SK-N-SH (cell line): ENCODE measurements at regions not wholly inside any gene's neighbourhood (a gene's known extent, or its start where the extent isn't known, plus 50 kb on each side); places are given as distances from the start of the nearest gene placed in this dataset.

Experiments
- CTCF ChIA-PET: fragments of 300-600, 350-600 bp; formaldehyde crosslinking; extraction: SDS; loops from one replicate; lab custom pipeline; 2021; lab: Yijun Ruan, JAX
- POLR2A ChIA-PET: fragments of 350-600 bp; sonication (Branson Sonifier 250); formaldehyde crosslinking; extraction: SDS; loops from one replicate; lab custom pipeline; 2020; ENCODE audit warnings: antibody characterized with exemption, inconsistent platforms; lab: Yijun Ruan, JAX
- DNase-seq: peaks from one replicate; pipeline ENCODE4 v3.0.0; 2012
- H2AFZ ChIP-seq: fragments of 200-600 bp; sonication (generic); 2 replicates; pipeline ENCODE4 v1.8.1; 2016; ENCODE audit warnings: antibody characterized with exemption, mild to moderate bottlenecking, low read depth
- H3F3A ChIP-seq: fragments of 200-600 bp; sonication (generic); replicated peaks from 2 replicates; pipeline ENCODE3; 2016; ENCODE audit warnings: antibody characterized with exemption, mild to moderate bottlenecking; ENCODE audit not compliant: insufficient read depth
- H3K27ac ChIP-seq, 2 experiments: fragments of 200-500 bp in 1 of 2; fragments of 200-600 bp in 1 of 2; sonication (Bioruptor generic) in 1 of 2; sonication (generic), shearing (Covaris generic) in 1 of 2; 2 replicates each; pipeline versions ENCODE4 v1.5.1 to v1.6.1; 2014 to 2016; ENCODE audit warnings: low read depth in 2 of 2, inconsistent platforms in 1 of 2, low read length in 1 of 2, mild to moderate bottlenecking in 1 of 2, mixed read lengths in 1 of 2
- H3K27me3 ChIP-seq: fragments of 200-600 bp; sonication (generic), shearing (Covaris generic); 2 replicates; pipeline ENCODE4 v1.6.1; 2016; ENCODE audit warnings: mixed run types; ENCODE audit not compliant: insufficient read depth
- H3K36me3 ChIP-seq, 2 experiments: fragments of 200-500 bp in 1 of 2; fragments of 200-600 bp in 1 of 2; sonication (Bioruptor generic) in 1 of 2; sonication (generic) in 1 of 2; replicated peaks in 1 of 2; 2 replicates each; pipeline versions ENCODE3 to v1.5.1; 2014 to 2016; ENCODE audit warnings: low read length in 1 of 2, mild to moderate bottlenecking in 1 of 2; ENCODE audit not compliant: insufficient read depth in 2 of 2, control insufficient read depth in 1 of 2
- H3K4me1 ChIP-seq, 2 experiments: fragments of 200-500 bp in 1 of 2; fragments of 200-600 bp in 1 of 2; sonication (Bioruptor generic) in 1 of 2; sonication (generic), shearing (Covaris generic) in 1 of 2; 2 replicates each; pipeline versions ENCODE4 v1.5.1 to v1.6.1; 2014 to 2016; ENCODE audit warnings: low read depth in 1 of 2, low read length in 1 of 2, mixed run types in 1 of 2; ENCODE audit not compliant: insufficient read depth in 2 of 2, control insufficient read depth in 1 of 2
- H3K4me2 ChIP-seq: fragments of 200-600 bp; sonication (generic), shearing (Covaris generic); 2 replicates; pipeline ENCODE4 v1.6.1; 2017; ENCODE audit warnings: mixed run types
- H3K4me3 ChIP-seq, 2 experiments: fragments of 200-500 bp in 1 of 2; fragments of 200-600 bp in 1 of 2; sonication (Bioruptor generic) in 1 of 2; sonication (generic), shearing (Covaris generic) in 1 of 2; 2 replicates each; pipeline versions ENCODE4 v1.5.1 to v1.8.1; 2014 to 2016; ENCODE audit warnings: low read depth in 2 of 2, inconsistent platforms in 1 of 2, low read length in 1 of 2, mild to moderate bottlenecking in 1 of 2, mixed read lengths in 1 of 2, moderate library complexity in 1 of 2
- H3K79me2 ChIP-seq: fragments of 200-600 bp; sonication (generic); 2 replicates; pipeline ENCODE4 v1.8.1; 2017; ENCODE audit warnings: mild to moderate bottlenecking; ENCODE audit not compliant: insufficient read depth
- H3K9ac ChIP-seq: fragments of 200-600 bp; sonication (generic); 2 replicates; pipeline ENCODE4 v1.6.1; 2017; ENCODE audit warnings: mixed run types
- H3K9me2 ChIP-seq: fragments of 200-600 bp; sonication (generic); 2 replicates; pipeline ENCODE4 v1.6.1; 2017; ENCODE audit warnings: mixed run types
- H3K9me3 ChIP-seq: fragments of 200-600 bp; sonication (generic); 2 replicates; pipeline ENCODE4 v1.6.1; 2017; ENCODE audit warnings: mixed run types, mild to moderate bottlenecking, moderate library complexity
- H4K20me1 ChIP-seq: fragments of 200-600 bp; sonication (generic); 2 replicates; pipeline ENCODE4 v1.6.1; 2017; ENCODE audit warnings: mild to moderate bottlenecking, mixed run types; ENCODE audit not compliant: insufficient read depth
- CHD2 ChIP-seq: fragments of 150-350 bp; IDR thresholded peaks from 2 replicates; pipeline ENCODE4 v1.6.1; 2018; ENCODE audit warnings: low read length; ENCODE audit not compliant: partially characterized antibody
- FOXM1 ChIP-seq: IDR thresholded peaks from 2 replicates; pipeline ENCODE4 v1.4.0; 2012; ENCODE audit warnings: low read depth, mild to moderate bottlenecking
- GABPA ChIP-seq: IDR thresholded peaks from 2 replicates; pipeline ENCODE4 v1.4.0; 2012; ENCODE audit warnings: low read depth, mild to moderate bottlenecking
- GATA2 ChIP-seq: sonication (generic); formaldehyde crosslinking; IDR thresholded peaks from 2 replicates; pipeline ENCODE4 v1.5.0; 2020; ENCODE audit warnings: mild to moderate bottlenecking, missing genetic modification reagents
- JUND ChIP-seq: IDR thresholded peaks from 2 replicates; pipeline ENCODE4 v1.4.0; 2012
- NFIC ChIP-seq: IDR thresholded peaks from 2 replicates; pipeline ENCODE4 v1.4.0; 2012; ENCODE audit warnings: borderline replicate concordance
- POLR2AphosphoS5 ChIP-seq: IDR thresholded peaks from 2 replicates; pipeline ENCODE4 v1.6.1; 2012; ENCODE audit warnings: low read depth, low read length
- RCOR1 ChIP-seq: fragments of 150-350 bp; IDR thresholded peaks from 2 replicates; pipeline ENCODE4 v1.6.1; 2017; ENCODE audit warnings: antibody characterized with exemption, low read length
- RXRA ChIP-seq: IDR thresholded peaks from 2 replicates; pipeline ENCODE4 v1.4.0; 2012; ENCODE audit warnings: low read depth, mild to moderate bottlenecking, borderline replicate concordance
- SMC3 ChIP-seq: IDR thresholded peaks from 2 replicates; pipeline ENCODE4 v1.6.1; 2012; ENCODE audit warnings: low read depth, low read length, improper control_type of control experiment
- TAF1 ChIP-seq: IDR thresholded peaks from 2 replicates; pipeline ENCODE4 v1.6.1; 2012; ENCODE audit warnings: low read depth, mild to moderate bottlenecking, low read length, moderate library complexity, borderline replicate concordance
- YY1 ChIP-seq: IDR thresholded peaks from 2 replicates; pipeline ENCODE4 v1.4.0; 2012; ENCODE audit warnings: low read depth, mild to moderate bottlenecking
- WGBS: methylation state at CpG from one replicate; pipeline ENCODE4 v1.1.6; 2017; ENCODE audit warnings: low lambda C conversion rate; 5-methylcytosine and 5-hydroxymethylcytosine counted together
- TF ChIP-seq, protein P1 (sequence below): IDR thresholded peaks from 2 replicates; pipeline ENCODE4 v1.4.0; 2012; ENCODE audit warnings: low read depth, borderline replicate concordance
- TF ChIP-seq, protein P2 (sequence below): IDR thresholded peaks from 2 replicates; pipeline ENCODE4 v1.6.1; 2012; ENCODE audit warnings: mild to moderate bottlenecking, low read depth, low read length, moderate library complexity
- TF ChIP-seq, protein P3 (sequence below): fragments of 150-350 bp; IDR thresholded peaks from 2 replicates; pipeline ENCODE4 v1.6.1; 2016; ENCODE audit warnings: mild to moderate bottlenecking, low read depth, low read length
- TF ChIP-seq, protein P4 (sequence below): IDR thresholded peaks from 2 replicates; pipeline ENCODE4 v1.4.0; 2012; ENCODE audit warnings: low read depth

DNA sequence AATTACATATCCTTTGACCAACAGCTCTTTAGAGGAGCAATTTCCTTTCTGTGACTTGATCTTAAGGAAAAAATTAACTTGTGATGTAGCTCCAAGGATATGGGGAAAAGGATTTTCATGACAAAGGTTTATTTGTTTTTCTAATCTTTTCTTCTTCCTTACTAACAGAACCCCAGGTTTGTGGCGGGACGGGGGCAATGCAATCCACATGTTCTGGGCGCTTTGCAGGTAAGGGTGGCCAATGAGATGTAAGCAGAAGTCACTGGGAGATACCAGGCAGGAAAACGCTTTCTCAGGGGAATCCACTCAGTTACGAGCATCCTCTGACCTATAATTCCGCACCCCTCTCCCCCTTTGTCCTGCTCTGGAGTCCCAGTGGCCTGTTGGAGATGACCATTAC, 122.0 kb downstream of the MRPS6 start:
- H3K79me2 ChIP-seq, result no peaks in the 10 kb centered on the region
- no peaks in the 10 kb centered on the region for H3K9me2 ChIP-seq
- peaks cover 0 to 6% of the 10 kb centered on the region in 2 experiments; a peak in 1 of 4 replicates for H3K4me1 ChIP-seq
- H3K36me3 ChIP-seq, result no peaks in the 10 kb centered on the region
- H3K27me3 ChIP-seq, result no peaks in the 10 kb centered on the region
- CTCF ChIA-PET, result interaction anchor here (0.6 kb wide), 1 partner anchor 51 kb away, joined by 3 read pairs; no protein-coding TSS in a partner anchor
- H4K20me1 ChIP-seq, result no peaks in the 10 kb centered on the region
- DNase-seq, result no peak
- no peak overlapping the region for H3K4me2 ChIP-seq
- WGBS, result 76% methylated on average over 6 of the region's 6 CpGs
- H3F3A ChIP-seq, result no peaks in the 10 kb centered on the region
- H2AFZ ChIP-seq, result no peak overlapping the region
- H3K9me3 ChIP-seq, result no peaks in the 10 kb centered on the region
- no peak overlapping the region for H3K9ac ChIP-seq
- no peak overlapping the region for H3K27ac ChIP-seq
- TF ChIP-seq GATA2 (CRISPR knock-in tag), result no peak
- no peak for TF ChIP-seq NFIC
- no peak for TF ChIP-seq JUND
- TF ChIP-seq, protein P1, sequence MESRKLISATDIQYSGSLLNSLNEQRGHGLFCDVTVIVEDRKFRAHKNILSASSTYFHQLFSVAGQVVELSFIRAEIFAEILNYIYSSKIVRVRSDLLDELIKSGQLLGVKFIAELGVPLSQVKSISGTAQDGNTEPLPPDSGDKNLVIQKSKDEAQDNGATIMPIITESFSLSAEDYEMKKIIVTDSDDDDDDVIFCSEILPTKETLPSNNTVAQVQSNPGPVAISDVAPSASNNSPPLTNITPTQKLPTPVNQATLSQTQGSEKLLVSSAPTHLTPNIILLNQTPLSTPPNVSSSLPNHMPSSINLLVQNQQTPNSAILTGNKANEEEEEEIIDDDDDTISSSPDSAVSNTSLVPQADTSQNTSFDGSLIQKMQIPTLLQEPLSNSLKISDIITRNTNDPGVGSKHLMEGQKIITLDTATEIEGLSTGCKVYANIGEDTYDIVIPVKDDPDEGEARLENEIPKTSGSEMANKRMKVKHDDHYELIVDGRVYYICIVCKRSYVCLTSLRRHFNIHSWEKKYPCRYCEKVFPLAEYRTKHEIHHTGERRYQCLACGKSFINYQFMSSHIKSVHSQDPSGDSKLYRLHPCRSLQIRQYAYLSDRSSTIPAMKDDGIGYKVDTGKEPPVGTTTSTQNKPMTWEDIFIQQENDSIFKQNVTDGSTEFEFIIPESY, result no peak
- TF ChIP-seq, protein P2, sequence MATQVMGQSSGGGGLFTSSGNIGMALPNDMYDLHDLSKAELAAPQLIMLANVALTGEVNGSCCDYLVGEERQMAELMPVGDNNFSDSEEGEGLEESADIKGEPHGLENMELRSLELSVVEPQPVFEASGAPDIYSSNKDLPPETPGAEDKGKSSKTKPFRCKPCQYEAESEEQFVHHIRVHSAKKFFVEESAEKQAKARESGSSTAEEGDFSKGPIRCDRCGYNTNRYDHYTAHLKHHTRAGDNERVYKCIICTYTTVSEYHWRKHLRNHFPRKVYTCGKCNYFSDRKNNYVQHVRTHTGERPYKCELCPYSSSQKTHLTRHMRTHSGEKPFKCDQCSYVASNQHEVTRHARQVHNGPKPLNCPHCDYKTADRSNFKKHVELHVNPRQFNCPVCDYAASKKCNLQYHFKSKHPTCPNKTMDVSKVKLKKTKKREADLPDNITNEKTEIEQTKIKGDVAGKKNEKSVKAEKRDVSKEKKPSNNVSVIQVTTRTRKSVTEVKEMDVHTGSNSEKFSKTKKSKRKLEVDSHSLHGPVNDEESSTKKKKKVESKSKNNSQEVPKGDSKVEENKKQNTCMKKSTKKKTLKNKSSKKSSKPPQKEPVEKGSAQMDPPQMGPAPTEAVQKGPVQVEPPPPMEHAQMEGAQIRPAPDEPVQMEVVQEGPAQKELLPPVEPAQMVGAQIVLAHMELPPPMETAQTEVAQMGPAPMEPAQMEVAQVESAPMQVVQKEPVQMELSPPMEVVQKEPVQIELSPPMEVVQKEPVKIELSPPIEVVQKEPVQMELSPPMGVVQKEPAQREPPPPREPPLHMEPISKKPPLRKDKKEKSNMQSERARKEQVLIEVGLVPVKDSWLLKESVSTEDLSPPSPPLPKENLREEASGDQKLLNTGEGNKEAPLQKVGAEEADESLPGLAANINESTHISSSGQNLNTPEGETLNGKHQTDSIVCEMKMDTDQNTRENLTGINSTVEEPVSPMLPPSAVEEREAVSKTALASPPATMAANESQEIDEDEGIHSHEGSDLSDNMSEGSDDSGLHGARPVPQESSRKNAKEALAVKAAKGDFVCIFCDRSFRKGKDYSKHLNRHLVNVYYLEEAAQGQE, result no peak
- TF ChIP-seq TAF1, result no peak
- POLR2A ChIA-PET, result no interaction called here
- no peak overlapping the region for H3K4me3 ChIP-seq

DNA sequence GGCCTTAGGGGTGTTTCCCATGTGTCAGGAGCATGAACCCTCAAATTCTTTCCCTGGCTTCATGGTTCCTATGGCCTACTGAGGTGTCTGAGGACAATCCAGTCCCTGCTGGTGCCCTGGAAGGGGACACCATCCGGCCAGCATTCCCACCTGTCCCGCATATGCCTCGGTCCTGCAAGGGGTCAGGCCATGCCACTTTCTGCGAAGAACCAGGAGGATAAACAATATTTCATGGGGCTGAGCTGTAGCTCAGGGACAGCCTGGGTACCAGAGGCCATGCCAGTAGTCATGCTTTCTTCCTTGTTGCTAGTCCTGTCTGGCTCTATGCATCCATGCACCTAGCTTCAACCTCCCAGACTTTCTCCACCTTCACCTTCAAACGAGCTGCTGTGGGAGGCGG, 123.6 kb downstream of the MRPS6 start:
- no peak for DNase-seq
- no peaks in the 10 kb centered on the region for H4K20me1 ChIP-seq
- no peak overlapping the region for H3K9ac ChIP-seq
- TF ChIP-seq POLR2AphosphoS5, result no peak
- TF ChIP-seq GABPA, result no peak
- no peak for TF ChIP-seq CHD2
- TF ChIP-seq, protein P3, sequence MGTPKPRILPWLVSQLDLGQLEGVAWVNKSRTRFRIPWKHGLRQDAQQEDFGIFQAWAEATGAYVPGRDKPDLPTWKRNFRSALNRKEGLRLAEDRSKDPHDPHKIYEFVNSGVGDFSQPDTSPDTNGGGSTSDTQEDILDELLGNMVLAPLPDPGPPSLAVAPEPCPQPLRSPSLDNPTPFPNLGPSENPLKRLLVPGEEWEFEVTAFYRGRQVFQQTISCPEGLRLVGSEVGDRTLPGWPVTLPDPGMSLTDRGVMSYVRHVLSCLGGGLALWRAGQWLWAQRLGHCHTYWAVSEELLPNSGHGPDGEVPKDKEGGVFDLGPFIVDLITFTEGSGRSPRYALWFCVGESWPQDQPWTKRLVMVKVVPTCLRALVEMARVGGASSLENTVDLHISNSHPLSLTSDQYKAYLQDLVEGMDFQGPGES, result no peak
- no peak for TF ChIP-seq SMC3
- no peak for TF ChIP-seq RCOR1
- TF ChIP-seq, protein P4, sequence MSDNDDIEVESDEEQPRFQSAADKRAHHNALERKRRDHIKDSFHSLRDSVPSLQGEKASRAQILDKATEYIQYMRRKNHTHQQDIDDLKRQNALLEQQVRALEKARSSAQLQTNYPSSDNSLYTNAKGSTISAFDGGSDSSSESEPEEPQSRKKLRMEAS, result no peak
- no peak for TF ChIP-seq RXRA
- no peak for TF ChIP-seq TAF1
- TF ChIP-seq YY1, result no peak
- no peak for TF ChIP-seq NFIC
- TF ChIP-seq, protein P2, result no peak
- TF ChIP-seq FOXM1, result no peak
- TF ChIP-seq, all 33 proteins: peak for 0
- Histone ChIP-seq H3K36me3 (no peaks in the 10 kb centered on the region), H3K9me2 (no peaks in the 10 kb centered on the region), H3F3A (no peaks in the 10 kb centered on the region), H3K79me2 (no peaks in the 10 kb centered on the region), H3K4me1 (peaks cover 4 to 14% of the 10 kb centered on the region in 2 experiments; a peak in 1 of 4 replicates), H3K4me3 (no peak overlapping the region), H3K27ac (no peak overlapping the region), H3K4me2 (no peak overlapping the region), H3K9me3 (no peaks in the 10 kb centered on the region), H3K27me3 (no peaks in the 10 kb centered on the region), H2AFZ (no peak overlapping the region)
- POLR2A ChIA-PET, result no interaction called here
- WGBS, result 94% methylated on average over 5 of the region's 6 CpGs
- CTCF ChIA-PET, result interaction anchor here (0.6 to 1.1 kb wide), 2 partner anchors 68 to 273 kb away, joined by 3 to 5 read pairs; no protein-coding TSS in a partner anchor
